ENCODE measurements at regions not wholly inside any gene's neighbourhood (a gene's known extent, or its start where the extent isn't known, plus 50 kb on each side); places are given as distances from the start of the nearest gene placed in this dataset.

GRCh38 chr2:104279646-104280045 is 574.3 kb upstream of the POU3F3 start:
- TF ChIP-seq POLR2A (IDR thresholded peaks at IDR 0.05) (no peak), CTCF (IDR thresholded peaks at IDR 0.05) (no peak)
- Histone ChIP-seq H3K36me3 (no peaks in the 10 kb centered on the region), H3K4me3 (no peak overlapping the region), H3K27me3 (no peaks in the 10 kb centered on the region), H3K9me3 (no peaks in the 10 kb centered on the region), H3K27ac (no peak overlapping the region), H3K4me1 (no peaks in the 10 kb centered on the region)
- intact Hi-C loops (cut with DNase I; ENCODE audit: low total_unique reads) = no loop called here
- DNase-seq = no peak

GRCh38 chr2:104280216-104280615 is 573.7 kb upstream of the POU3F3 start:
- TF ChIP-seq CTCF (IDR thresholded peaks at IDR 0.05) (no peak), POLR2A (IDR thresholded peaks at IDR 0.05) (no peak)
- H3K36me3 ChIP-seq = no peaks in the 10 kb centered on the region
- no peaks in the 10 kb centered on the region for H3K4me1 ChIP-seq
- no peak overlapping the region for H3K4me3 ChIP-seq
- H3K27ac ChIP-seq = no peak overlapping the region
- intact Hi-C loops (cut with DNase I; ENCODE audit: low total_unique reads) = no loop called here
- H3K9me3 ChIP-seq = no peaks in the 10 kb centered on the region
- no peaks in the 10 kb centered on the region for H3K27me3 ChIP-seq
- no peak for DNase-seq

GRCh38 chr2:104286841-104287240 is 567.1 kb upstream of the POU3F3 start:
- Histone ChIP-seq H3K4me3 (no peak overlapping the region), H3K9me3 (no peaks in the 10 kb centered on the region), H3K36me3 (no peaks in the 10 kb centered on the region), H3K27ac (no peak overlapping the region), H3K4me1 (no peaks in the 10 kb centered on the region), H3K27me3 (no peaks in the 10 kb centered on the region)
- no peak for DNase-seq
- TF ChIP-seq POLR2A (IDR thresholded peaks at IDR 0.05) = no peak
- no peak for TF ChIP-seq CTCF (IDR thresholded peaks at IDR 0.05)
- intact Hi-C loops (cut with DNase I; ENCODE audit: low total_unique reads) = no loop called here

GRCh38 chr2:104289651-104290565 is 564.0 kb upstream of the POU3F3 start:
- Histone ChIP-seq H3K9me3 (no peaks in the 10 kb centered on the region), H3K27ac (no peak overlapping the region), H3K4me1 (no peaks in the 10 kb centered on the region), H3K27me3 (no peaks in the 10 kb centered on the region), H3K4me3 (no peak overlapping the region), H3K36me3 (no peaks in the 10 kb centered on the region)
- TF ChIP-seq CTCF (IDR thresholded peaks at IDR 0.05) = no peak
- no peak for TF ChIP-seq POLR2A (IDR thresholded peaks at IDR 0.05)
- no peak for DNase-seq
- intact Hi-C loops (cut with DNase I; ENCODE audit: low total_unique reads) = no loop called here

- TF ChIP-seq POLR2A (IDR thresholded peaks at IDR 0.05) (no peak), CTCF (IDR thresholded peaks at IDR 0.05) (no peak)
- intact Hi-C loops (cut with DNase I; ENCODE audit: low total_unique reads) = no loop called here
Measured at GRCh38 chr2:104290566-104290891, 563.4 kb upstream of the POU3F3 start.

More at GRCh38 chr2:104290566-104290891, 563.4 kb upstream of the POU3F3 start:
- Histone ChIP-seq H3K4me3 (no peak overlapping the region), H3K4me1 (no peaks in the 10 kb centered on the region), H3K36me3 (no peaks in the 10 kb centered on the region), H3K27ac (no peak overlapping the region), H3K9me3 (no peaks in the 10 kb centered on the region), H3K27me3 (no peaks in the 10 kb centered on the region)
- DNase-seq = no peak

All from uterus (tissue), 3 donors.